ENCODE measurements at regions not wholly inside any gene's neighbourhood (a gene's known extent, or its start where the extent isn't known, plus 50 kb on each side); places are given as distances from the start of the nearest gene placed in this dataset.

- BruUV-seq (replicated peaks): no TSS peak
- no peaks in the 10 kb centered on the region for H3K27me3 Mint-ChIP-seq (ENCODE audit: insufficient read depth, unreplicated experiment)
- no peak overlapping the region for H3K27ac Mint-ChIP-seq (ENCODE audit: low read depth, unreplicated experiment)
- ChIA-PET POLR2A (no interaction called here), CTCF (interaction anchor here (0.6 kb wide), 1 partner anchor 159 kb away, joined by 3 read pairs; no protein-coding TSS in a partner anchor)
- H3K36me3 Mint-ChIP-seq (ENCODE audit: insufficient read depth, unreplicated experiment): no peaks in the 10 kb centered on the region
- DNase-seq (ENCODE audit: unreplicated experiment): no peak
- no peak overlapping the region for H3K4me3 Mint-ChIP-seq (ENCODE audit: unreplicated experiment)
- intact Hi-C loops (cut with micrococcal nuclease): loop anchor here (10.0 kb wide), 1 partner anchor 279 kb away; no protein-coding TSS in a partner anchor
- TF ChIP-seq, protein P1, sequence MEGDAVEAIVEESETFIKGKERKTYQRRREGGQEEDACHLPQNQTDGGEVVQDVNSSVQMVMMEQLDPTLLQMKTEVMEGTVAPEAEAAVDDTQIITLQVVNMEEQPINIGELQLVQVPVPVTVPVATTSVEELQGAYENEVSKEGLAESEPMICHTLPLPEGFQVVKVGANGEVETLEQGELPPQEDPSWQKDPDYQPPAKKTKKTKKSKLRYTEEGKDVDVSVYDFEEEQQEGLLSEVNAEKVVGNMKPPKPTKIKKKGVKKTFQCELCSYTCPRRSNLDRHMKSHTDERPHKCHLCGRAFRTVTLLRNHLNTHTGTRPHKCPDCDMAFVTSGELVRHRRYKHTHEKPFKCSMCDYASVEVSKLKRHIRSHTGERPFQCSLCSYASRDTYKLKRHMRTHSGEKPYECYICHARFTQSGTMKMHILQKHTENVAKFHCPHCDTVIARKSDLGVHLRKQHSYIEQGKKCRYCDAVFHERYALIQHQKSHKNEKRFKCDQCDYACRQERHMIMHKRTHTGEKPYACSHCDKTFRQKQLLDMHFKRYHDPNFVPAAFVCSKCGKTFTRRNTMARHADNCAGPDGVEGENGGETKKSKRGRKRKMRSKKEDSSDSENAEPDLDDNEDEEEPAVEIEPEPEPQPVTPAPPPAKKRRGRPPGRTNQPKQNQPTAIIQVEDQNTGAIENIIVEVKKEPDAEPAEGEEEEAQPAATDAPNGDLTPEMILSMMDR (IDR thresholded peaks at IDR 0.05; ENCODE audit: unreplicated experiment): no peak
- H3K9me3 Mint-ChIP-seq (ENCODE audit: unreplicated experiment): no peaks in the 10 kb centered on the region
- peaks cover 13% of the 10 kb centered on the region for H3K4me1 Mint-ChIP-seq (ENCODE audit: insufficient read depth, unreplicated experiment)
These were observed 643.4 kb downstream of the CCDC171 start for GRCh38 chr9:16196206-16196605.

GRCh38 chr9:16197578-16198370, 644.9 kb downstream of the CCDC171 start:
- no peaks in the 10 kb centered on the region for H3K36me3 Mint-ChIP-seq (ENCODE audit: insufficient read depth, unreplicated experiment)
- no peaks in the 10 kb centered on the region for H3K9me3 Mint-ChIP-seq (ENCODE audit: unreplicated experiment)
- H3K4me3 Mint-ChIP-seq (ENCODE audit: unreplicated experiment): no peak overlapping the region
- peaks cover 9% of the 10 kb centered on the region for H3K4me1 Mint-ChIP-seq (ENCODE audit: insufficient read depth, unreplicated experiment)
- ChIA-PET CTCF (interaction anchor here (1.3 kb wide), 1 partner anchor 25 kb away, joined by 3 read pairs; no protein-coding TSS in a partner anchor), POLR2A (no interaction called here)
- no TSS peak for BruUV-seq (replicated peaks)
- DNase-seq (ENCODE audit: unreplicated experiment): no peak
- no peaks in the 10 kb centered on the region for H3K27me3 Mint-ChIP-seq (ENCODE audit: insufficient read depth, unreplicated experiment)
- TF ChIP-seq, protein P1 (IDR thresholded peaks at IDR 0.05; ENCODE audit: unreplicated experiment): no peak
- intact Hi-C loops (cut with micrococcal nuclease): loop anchor here (10.0 kb wide), 1 partner anchor 277 kb away; no protein-coding TSS in a partner anchor
- H3K27ac Mint-ChIP-seq (ENCODE audit: low read depth, unreplicated experiment): no peak overlapping the region

DNA sequence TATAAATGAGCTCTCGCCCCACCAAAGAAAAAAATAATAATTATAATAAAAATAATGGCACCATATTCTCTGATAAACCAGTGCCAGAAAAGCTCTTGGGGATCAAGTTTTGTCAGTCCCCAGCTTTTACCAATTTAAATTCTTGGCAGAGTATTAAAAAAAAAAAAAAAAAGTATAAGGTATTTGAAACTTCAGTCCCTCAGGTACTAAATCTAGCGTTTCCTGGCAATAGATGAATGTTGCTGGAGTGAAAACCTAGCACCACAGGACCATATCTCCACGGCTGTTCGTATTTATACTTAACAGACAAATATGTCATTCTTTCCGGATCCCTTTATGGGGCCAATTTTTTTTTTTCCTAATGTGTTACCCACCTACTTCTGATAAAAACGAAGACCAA, 646.2 kb downstream of the CCDC171 start:
- ChIA-PET CTCF (interaction anchor here (0.8 to 1.3 kb wide), 2 partner anchors 26 to 32 kb away, joined by 3 to 5 read pairs; no protein-coding TSS in a partner anchor), POLR2A (no interaction called here)
- no peaks in the 10 kb centered on the region for H3K27me3 Mint-ChIP-seq (ENCODE audit: insufficient read depth, unreplicated experiment)
- H3K9me3 Mint-ChIP-seq (ENCODE audit: unreplicated experiment): no peaks in the 10 kb centered on the region
- H3K27ac Mint-ChIP-seq (ENCODE audit: low read depth, unreplicated experiment): no peak overlapping the region
- no peaks in the 10 kb centered on the region for H3K36me3 Mint-ChIP-seq (ENCODE audit: insufficient read depth, unreplicated experiment)
- H3K4me1 Mint-ChIP-seq (ENCODE audit: insufficient read depth, unreplicated experiment): peaks cover 20% of the 10 kb centered on the region
- H3K4me3 Mint-ChIP-seq (ENCODE audit: unreplicated experiment): no peak overlapping the region
- TF ChIP-seq, protein P1 (IDR thresholded peaks at IDR 0.05; ENCODE audit: unreplicated experiment): no peak
- BruUV-seq (replicated peaks): no TSS peak
- intact Hi-C loops (cut with micrococcal nuclease): loop anchor here (10.0 kb wide), 1 partner anchor 276 kb away; no protein-coding TSS in a partner anchor
- no peak for DNase-seq (ENCODE audit: unreplicated experiment)

DNA sequence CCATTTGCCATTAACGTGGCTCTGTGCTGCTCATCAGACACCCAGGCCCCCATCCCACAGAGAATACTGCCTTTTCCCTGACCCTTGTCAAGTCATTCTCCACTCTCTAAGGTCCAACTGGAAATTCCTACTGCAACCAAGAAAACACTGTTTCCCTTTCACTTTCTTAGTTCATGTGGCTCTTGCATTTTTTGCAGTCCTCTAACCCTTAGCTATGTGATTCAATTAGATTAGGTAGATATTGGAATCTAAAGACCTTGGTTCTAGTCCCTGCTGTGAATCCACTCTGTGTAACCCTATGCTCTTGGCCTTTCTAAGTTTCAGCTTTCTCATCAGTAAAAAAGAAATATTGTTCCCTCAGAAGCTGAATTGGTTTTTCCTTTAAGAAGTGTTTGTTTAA, 649.4 kb downstream of the CCDC171 start:
- ChIA-PET POLR2A (interaction anchor here (1.9 kb wide), 1 partner anchor 12 kb away, joined by 7 read pairs; no protein-coding TSS in a partner anchor), CTCF (interaction anchor here (0.6 to 1.1 kb wide), 5 partner anchors 62 to 796 kb away, joined by 3 to 6 read pairs (median 3); no protein-coding TSS in a partner anchor)
- Mint-ChIP-seq H3K9me3 (ENCODE audit: unreplicated experiment) (no peaks in the 10 kb centered on the region), H3K4me1 (ENCODE audit: insufficient read depth, unreplicated experiment) (peaks cover 17% of the 10 kb centered on the region), H3K27me3 (ENCODE audit: insufficient read depth, unreplicated experiment) (no peaks in the 10 kb centered on the region), H3K36me3 (ENCODE audit: insufficient read depth, unreplicated experiment) (no peaks in the 10 kb centered on the region), H3K4me3 (ENCODE audit: unreplicated experiment) (no peak overlapping the region), H3K27ac (ENCODE audit: low read depth, unreplicated experiment) (no peak overlapping the region)
- no peak for DNase-seq (ENCODE audit: unreplicated experiment)
- intact Hi-C loops (cut with micrococcal nuclease): no loop called here
- TF ChIP-seq, protein P1 (IDR thresholded peaks at IDR 0.05; ENCODE audit: unreplicated experiment): no peak
- BruUV-seq (replicated peaks): no TSS peak
